Myocyte (in vitro differentiated cells): ENCODE measurements at regions not wholly inside any gene's neighbourhood (a gene's known extent, or its start where the extent isn't known, plus 50 kb on each side); places are given as distances from the start of the nearest gene placed in this dataset.

Experiments
- DNase-seq: peaks from one replicate; pipeline ENCODE4 v3.0.0-alpha.2; 2012; ENCODE audit warnings: low read depth

GRCh38 chr2:133717497-133717896, 149.2 kb upstream of the NCKAP5 start:
- DNase-seq, result no peak

- DNase-seq, result peak; percentile 28
Observed at GRCh38 chr2:133718688-133719201, 150.5 kb upstream of the NCKAP5 start.

GRCh38 chr2:133720429-133720828, 152.2 kb upstream of the NCKAP5 start:
- DNase-seq, result no peak

GRCh38 chr2:133721118-133721517, 152.9 kb upstream of the NCKAP5 start:
- DNase-seq, result no peak

DNA sequence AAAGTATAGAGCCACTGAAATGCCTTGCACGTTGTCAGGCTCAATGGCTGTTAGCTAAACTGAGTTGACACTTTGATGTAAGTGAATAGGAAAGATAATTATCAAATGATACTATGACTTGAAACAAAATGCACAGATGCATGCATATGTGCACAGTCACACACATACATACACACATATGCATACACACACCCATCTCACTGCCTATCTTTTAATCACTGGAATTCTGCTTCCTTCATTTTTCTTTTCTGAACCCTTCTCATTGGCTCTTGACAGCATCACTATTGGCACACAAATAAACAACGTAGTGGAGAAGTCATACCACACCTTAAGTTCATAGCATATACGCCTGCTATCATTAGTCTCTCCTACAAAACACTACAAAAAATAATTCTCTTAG, 154.9 kb upstream of the NCKAP5 start:
- DNase-seq, result no peak

GRCh38 chr2:133726973-133727372, 158.7 kb upstream of the NCKAP5 start:
- no peak for DNase-seq

DNA sequence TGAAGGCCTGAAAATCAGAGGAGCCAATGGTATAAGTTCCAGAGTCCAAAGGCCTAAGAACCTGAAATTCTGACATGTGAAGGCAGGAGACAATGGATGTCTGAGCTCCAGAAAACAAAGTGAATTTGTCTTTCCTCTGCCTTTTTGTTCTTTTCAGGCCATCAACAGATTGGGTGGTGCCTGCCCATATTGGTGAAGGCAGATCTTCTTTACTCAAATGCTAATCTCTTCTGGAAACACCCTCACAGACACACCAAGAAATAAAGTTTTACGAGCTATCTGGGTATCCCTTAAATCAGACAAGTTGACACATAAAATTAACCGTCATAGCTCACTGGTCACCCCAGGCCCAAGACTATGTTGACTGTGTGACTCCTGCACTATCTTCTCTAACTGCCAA, 163.8 kb upstream of the NCKAP5 start:
- DNase-seq, result no peak

GRCh38 chr2:133732982-133733900, 165.0 kb upstream of the NCKAP5 start:
- DNase-seq, result no peak

DNA sequence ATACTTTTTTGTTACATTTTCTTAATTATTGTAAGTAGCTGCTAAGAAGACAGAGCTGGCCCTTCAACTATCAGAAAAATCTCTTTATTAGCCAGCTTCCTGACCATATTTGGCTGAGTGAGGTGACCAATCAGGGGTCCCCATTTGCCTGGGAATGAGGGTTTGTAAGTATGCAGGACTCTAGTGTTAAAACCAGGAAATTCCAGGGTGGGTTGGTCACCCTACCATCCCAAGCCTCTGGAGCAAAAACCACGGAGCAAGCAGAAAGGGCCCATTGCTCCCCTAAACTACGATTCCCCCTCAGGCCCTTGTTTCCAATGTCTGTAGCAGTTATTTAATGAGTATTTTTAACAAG, 165.6 kb upstream of the NCKAP5 start:
- DNase-seq, result peak; percentile 33

GRCh38 chr2:133734716-133735495, 166.6 kb upstream of the NCKAP5 start:
- peak; percentile 14 for DNase-seq

GRCh38 chr2:133736674-133737073, 168.4 kb upstream of the NCKAP5 start:
- DNase-seq, result no peak

- DNase-seq, result no peak
Observed at GRCh38 chr2:133737242-133737993, 169.2 kb upstream of the NCKAP5 start.

GRCh38 chr2:133739039-133739438, 170.8 kb upstream of the NCKAP5 start:
- DNase-seq, result no peak

DNA sequence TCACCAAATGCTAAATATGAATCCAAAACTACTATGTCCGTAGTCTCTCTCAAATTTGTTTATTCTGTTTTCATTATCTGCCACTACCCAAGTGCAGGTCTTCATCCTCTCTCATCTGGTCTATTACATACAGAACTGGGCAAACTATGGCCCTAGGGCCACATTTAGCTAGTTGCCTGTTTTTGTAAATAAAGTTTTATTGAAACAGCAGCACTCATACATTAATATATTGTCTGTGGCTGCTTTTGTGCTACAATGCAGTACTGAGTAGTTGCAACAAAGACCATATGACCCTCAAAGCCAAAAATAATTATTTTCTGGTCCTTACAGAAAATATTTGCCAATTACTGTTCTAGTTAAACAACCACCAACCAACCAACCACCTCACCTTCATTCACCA, 172.2 kb upstream of the NCKAP5 start:
- DNase-seq, result no peak

GRCh38 chr2:133748007-133748700, 179.9 kb upstream of the NCKAP5 start:
- no peak for DNase-seq

GRCh38 chr2:133753665-133754064, 185.4 kb upstream of the NCKAP5 start:
- no peak for DNase-seq

DNA sequence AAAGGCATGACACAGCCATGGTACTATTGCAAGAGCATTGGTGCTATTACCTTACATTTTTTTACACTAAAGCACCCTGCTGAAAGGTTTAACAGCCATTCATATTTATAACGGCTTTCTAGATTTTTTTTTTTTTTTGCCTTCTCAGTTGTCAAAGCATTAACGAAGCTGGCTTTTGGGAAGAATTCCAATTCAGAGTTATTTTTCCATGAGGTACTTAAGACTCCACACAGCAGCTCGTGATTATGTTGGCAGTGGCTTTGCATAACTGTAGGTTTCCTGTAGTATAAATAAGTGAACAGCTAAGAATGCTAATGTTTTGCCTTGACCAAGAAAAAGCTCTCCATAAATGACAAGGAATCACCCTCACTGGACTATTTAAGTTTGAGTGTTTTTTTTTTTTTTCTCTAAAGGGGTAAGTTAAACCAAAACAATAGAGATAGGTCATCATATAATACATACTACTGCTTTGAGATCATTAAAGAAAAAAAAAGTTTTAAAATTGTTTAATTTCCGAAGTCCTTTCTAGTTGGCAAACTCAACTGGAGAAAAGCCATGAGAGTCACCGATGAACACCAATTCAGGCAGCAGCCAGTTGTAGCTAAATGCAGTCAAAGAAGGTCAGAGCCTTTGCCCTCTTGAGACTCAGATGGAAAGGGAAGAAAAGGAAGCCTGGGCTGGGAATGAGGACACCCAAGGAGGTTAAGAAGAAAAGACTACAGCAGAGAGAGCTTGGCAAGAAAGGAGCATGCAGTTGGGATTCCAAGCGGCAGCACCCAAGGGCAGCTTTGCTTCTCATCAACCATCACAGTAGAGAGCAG, 187.4 kb upstream of the NCKAP5 start:
- peak; percentile 68 for DNase-seq

DNA sequence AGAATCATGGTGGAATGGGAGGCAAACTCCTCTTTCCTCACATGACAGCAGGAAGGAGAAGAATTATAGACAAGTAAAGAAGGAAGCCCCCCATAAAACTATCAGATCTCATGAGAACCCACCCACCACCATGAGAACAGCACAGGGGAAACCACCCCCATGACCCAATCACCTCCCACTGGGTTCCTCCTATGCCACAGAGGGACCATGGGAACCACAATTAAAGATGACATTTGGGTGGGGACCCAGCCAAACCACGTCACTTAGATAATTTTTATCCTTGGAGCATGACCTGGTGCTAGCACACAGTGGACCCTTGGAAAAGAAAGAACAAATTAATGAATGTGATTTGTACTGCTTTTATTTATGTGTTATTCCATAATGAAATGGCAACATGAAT, 188.6 kb upstream of the NCKAP5 start:
- peak; percentile 42 for DNase-seq

DNA sequence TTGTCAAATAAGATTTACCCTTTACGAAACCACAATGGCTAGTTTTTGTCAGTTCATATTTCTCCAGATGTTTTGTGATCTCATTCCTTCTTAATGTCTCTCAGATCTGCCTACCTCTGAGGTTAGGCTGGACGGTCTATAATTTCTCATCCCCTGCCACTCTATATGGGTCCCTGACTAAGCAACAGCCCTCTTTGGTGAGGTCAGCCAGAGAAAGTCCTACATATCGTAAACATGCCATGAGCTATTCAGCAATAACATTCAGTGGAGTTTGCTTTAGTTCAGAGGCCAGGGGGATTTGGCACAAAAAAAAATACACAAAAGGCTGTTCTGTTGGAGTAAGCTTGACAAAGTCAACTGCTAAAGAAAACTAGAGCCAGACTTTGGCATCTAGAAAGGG, 192.1 kb upstream of the NCKAP5 start:
- peak; percentile 39 for DNase-seq

GRCh38 chr2:133765658-133766057, 197.4 kb upstream of the NCKAP5 start:
- DNase-seq, result peak; percentile 13
